GM12878 (cell line): ENCODE measurements at regions not wholly inside any gene's neighbourhood (a gene's known extent, or its start where the extent isn't known, plus 50 kb on each side); places are given as distances from the start of the nearest gene placed in this dataset.

Source experiments
- ATAC-seq: fragments of 200-7000 bp; cut with Tn5 transposase; 3 replicates; pipeline ENCODE4 v1.9.1; 2020; ENCODE audit warnings: mild to moderate bottlenecking, moderate library complexity
- BruUV-seq: library from RNA; stranded (reverse); fragments of 400-500 nt; replicated peaks from 2 replicates; lab custom pipeline; 2021; lab: Mats Ljungman, UMichigan
- CTCF ChIA-PET: fragments of 300-600 bp; sonication (Branson Sonifier 250); formaldehyde crosslinking; extraction: SDS; loops from one replicate; lab custom pipeline; 2021; ENCODE audit warnings: inconsistent platforms; lab: Yijun Ruan, JAX
- POLR2A ChIA-PET: fragments of 350-600 bp; formaldehyde crosslinking; extraction: SDS; loops from one replicate; lab custom pipeline; 2021; ENCODE audit warnings: inconsistent platforms; lab: Charles Lee
- RAD21 ChIA-PET: fragments of 300-600 bp; sonication (Branson Sonifier 250); formaldehyde crosslinking; loops from one replicate; lab custom pipeline; 2023; ENCODE audit warnings: antibody characterized with exemption; ENCODE audit not compliant: unreplicated experiment; lab: Charles Lee
- SMC1A ChIA-PET: fragments of 300-600 bp; sonication (Branson Sonifier 250); formaldehyde crosslinking; loops from one replicate; lab custom pipeline; 2023; ENCODE audit not compliant: unreplicated experiment, uncharacterized antibody; lab: Charles Lee
- DNase-seq: peaks from one replicate; pipeline ENCODE4 v3.0.0-alpha.2; 2011; ENCODE audit warnings: low read depth, low spot score
- FAIRE-seq: peaks from 3 replicates; lab custom pipeline; 2011; peaks lifted over from hg19 to GRCh38; lab: Jason Lieb, UNC
- H2AFZ ChIP-seq: 2 replicates; pipeline ENCODE4 v1.6.0; 2011; ENCODE audit warnings: low read depth, low read length, control low read depth; ENCODE audit not compliant: control insufficient read depth
- H3K27ac ChIP-seq: 2 replicates; pipeline ENCODE4 v1.5.1; 2011; ENCODE audit warnings: control low read depth; ENCODE audit not compliant: control insufficient read depth, insufficient read depth
- H3K27me3 ChIP-seq, 2 experiments: replicated peaks in 1 of 2; 2 replicates each; pipeline versions ENCODE4 v1.6.0 to v1.6.1; 2011; ENCODE audit warnings: low read length in 1 of 2; ENCODE audit not compliant: control insufficient read depth in 2 of 2, insufficient read depth in 2 of 2
- H3K36me3 ChIP-seq, 2 experiments: 2 replicates each; pipeline ENCODE4 v1.5.1; 2011; ENCODE audit warnings: low read length in 1 of 2; ENCODE audit not compliant: control insufficient read depth in 2 of 2, insufficient read depth in 2 of 2
- H3K4me1 ChIP-seq: 2 replicates; pipeline ENCODE4 v1.6.1; 2011; ENCODE audit warnings: mild to moderate bottlenecking, low read length, moderate library complexity, mixed read lengths; ENCODE audit not compliant: control insufficient read depth, insufficient read depth
- H3K4me2 ChIP-seq: 2 replicates; pipeline ENCODE4 v1.6.0; 2011; ENCODE audit warnings: control low read depth; ENCODE audit not compliant: control insufficient read depth, insufficient read depth
- H3K4me3 ChIP-seq: fragments of 200-600 bp; sonication (generic); 2 replicates; pipeline ENCODE4 v1.5.1; 2016
- H3K79me2 ChIP-seq: 2 replicates; pipeline ENCODE4 v1.6.0; 2011; ENCODE audit warnings: low read length; ENCODE audit not compliant: control insufficient read depth, insufficient read depth
- H3K9ac ChIP-seq: 2 replicates; pipeline ENCODE4 v1.8.0; 2011; ENCODE audit warnings: low read length, control low read depth, mixed read lengths; ENCODE audit not compliant: control insufficient read depth, insufficient read depth
- H3K9me3 ChIP-seq: replicated peaks from 3 replicates; pipeline ENCODE4 v1.5.1; 2011; ENCODE audit warnings: mild to moderate bottlenecking, low read length; ENCODE audit not compliant: control insufficient read depth, insufficient read depth
- H4K20me1 ChIP-seq: 2 replicates; pipeline ENCODE4 v1.6.0; 2011; ENCODE audit not compliant: control insufficient read depth, insufficient read depth
- CEBPZ ChIP-seq: fragments of 150-350 bp; IDR thresholded peaks from 2 replicates; pipeline ENCODE4 v1.6.1; 2016; ENCODE audit warnings: low read depth, low read length
- PML ChIP-seq: IDR thresholded peaks from 2 replicates; pipeline ENCODE4 v1.6.1; 2012; ENCODE audit warnings: low read length, inconsistent platforms
- RELA ChIP-seq: fragments of 450-650 bp; IDR thresholded peaks from 2 replicates; pipeline ENCODE4 v1.8.0; 2014; ENCODE audit warnings: borderline replicate concordance; ENCODE audit not compliant: partially characterized antibody
- SIX5 ChIP-seq: IDR thresholded peaks from 2 replicates; pipeline ENCODE4 v1.6.1; 2011; ENCODE audit warnings: mild to moderate bottlenecking, low read depth, low read length, moderate library complexity; ENCODE audit not compliant: severe bottlenecking
- SP1 ChIP-seq: IDR thresholded peaks from one replicate; pipeline ENCODE4 v1.6.1; 2011; ENCODE audit warnings: low read depth, low read length
- SREBF1 ChIP-seq: IDR thresholded peaks from 2 replicates; pipeline ENCODE4 v1.6.1; 2012; ENCODE audit warnings: mild to moderate bottlenecking, low read length
- WGBS: methylation state at CpG from one replicate; pipeline ENCODE4 v1.1.6; 2016; ENCODE audit warnings: low lambda C conversion rate; ENCODE audit not compliant: insufficient replicate concordance, insufficient coverage; ENCODE audit errors: missing lambda C conversion rate; 5-methylcytosine and 5-hydroxymethylcytosine counted together
- in situ Hi-C: fragments of 300-500 bp; cut with MboI; formaldehyde crosslinking; loops from 9 replicates; pipeline ENCODE4 v1.14.3; 2018; ENCODE audit warnings: mixed read lengths
- intact Hi-C: fragments of 100-400 bp; cut with micrococcal nuclease; formaldehyde crosslinking; loops from one replicate; pipeline ENCODE4 v1.14.2; 2022; ENCODE audit not compliant: unreplicated experiment

- Histone ChIP-seq H3K79me2 (no peaks in the 10 kb centered on the region), H3K9me3 (no peaks in the 10 kb centered on the region), H3K27ac (no peak overlapping the region), H3K27me3 (no peaks in the 10 kb centered on the region), H3K4me3 (no peak overlapping the region), H4K20me1 (no peaks in the 10 kb centered on the region), H2AFZ (no peak overlapping the region), H3K9ac (no peak overlapping the region), H3K4me2 (no peak overlapping the region), H3K4me1 (no peaks in the 10 kb centered on the region), H3K36me3 (no peaks in the 10 kb centered on the region)
- no peak for TF ChIP-seq PML
- TF ChIP-seq CEBPZ: no peak
- TF ChIP-seq SP1: no peak
- CTCF ChIA-PET: interaction anchor here (0.8 kb wide), 1 partner anchor 55 kb away, joined by 3 read pairs; no protein-coding TSS in a partner anchor
- 71% methylated on average over 1 of the region's 1 CpG for WGBS
- BruUV-seq: no TSS peak
- intact Hi-C loops: no loop called here
- RAD21 ChIA-PET: interaction anchor here (1.0 kb wide), 1 partner anchor 9 kb away, joined by 3 read pairs; no protein-coding TSS in a partner anchor
- FAIRE-seq (no peak), DNase-seq (no peak), ATAC-seq (peak; percentile 38)
- POLR2A ChIA-PET: interaction anchor here (1.2 kb wide), 1 partner anchor 59 kb away, joined by 3 read pairs; no protein-coding TSS in a partner anchor
- SMC1A ChIA-PET: interaction anchor here (1.1 to 2.3 kb wide), 3 partner anchors 17 to 27 kb away, joined by 3 to 5 read pairs (median 3); no protein-coding TSS in a partner anchor
- in situ Hi-C loops: no loop called here
Observed at GRCh38 chr9:106451223-106451622, 411.7 kb upstream of the ZNF462 start.

GRCh38 chr9:106456581-106456980, 406.4 kb upstream of the ZNF462 start:
- ChIA-PET CTCF (no interaction called here), RAD21 (interaction anchor here (0.6 to 1.2 kb wide), 4 partner anchors 9 to 706 kb away, joined by 3 to 5 read pairs (median 4); no protein-coding TSS in a partner anchor), POLR2A (interaction anchor here (0.6 to 0.7 kb wide), 2 partner anchors 385 to 484 kb away, joined by 3 read pairs; no protein-coding TSS in a partner anchor), SMC1A (interaction anchor here (0.7 to 1.7 kb wide), 8 partner anchors 12 to 685 kb away, joined by 3 to 8 read pairs (median 3); no protein-coding TSS in a partner anchor)
- H3K4me2 ChIP-seq: no peak overlapping the region
- BruUV-seq: no TSS peak
- H3K9ac ChIP-seq: no peak overlapping the region
- FAIRE-seq (no peak), ATAC-seq (no peak), DNase-seq (no peak)
- no peaks in the 10 kb centered on the region for H3K79me2 ChIP-seq
- no peak overlapping the region for H3K27ac ChIP-seq
- H2AFZ ChIP-seq: no peak overlapping the region
- WGBS: 58% methylated on average over 4 of the region's 4 CpGs
- no peaks in the 10 kb centered on the region for H3K27me3 ChIP-seq
- no peak for TF ChIP-seq SIX5
- no peak for TF ChIP-seq SP1
- no peak for TF ChIP-seq SREBF1
- TF ChIP-seq RELA: no peak
- H3K4me3 ChIP-seq: no peak overlapping the region
- H3K36me3 ChIP-seq: no peaks in the 10 kb centered on the region
- H3K4me1 ChIP-seq: no peaks in the 10 kb centered on the region
- no peaks in the 10 kb centered on the region for H3K9me3 ChIP-seq
- intact Hi-C loops (no loop called here), in situ Hi-C loops (no loop called here)
- no peaks in the 10 kb centered on the region for H4K20me1 ChIP-seq
